HG03439 (cell line): ENCODE measurements at regions not wholly inside any gene's neighbourhood (a gene's known extent, or its start where the extent isn't known, plus 50 kb on each side); places are given as distances from the start of the nearest gene placed in this dataset.

Experiments used
- ATAC-seq: cut with Tn5 transposase; IDR thresholded peaks from one replicate; pipeline ENCODE4 v1.9.1; 2021; ENCODE audit warnings: mild to moderate bottlenecking, moderate library complexity; ENCODE audit not compliant: unreplicated experiment

GRCh38 chr10:3551761-3552160, 233.2 kb downstream of the KLF6 start:
- ATAC-seq, result no peak

DNA sequence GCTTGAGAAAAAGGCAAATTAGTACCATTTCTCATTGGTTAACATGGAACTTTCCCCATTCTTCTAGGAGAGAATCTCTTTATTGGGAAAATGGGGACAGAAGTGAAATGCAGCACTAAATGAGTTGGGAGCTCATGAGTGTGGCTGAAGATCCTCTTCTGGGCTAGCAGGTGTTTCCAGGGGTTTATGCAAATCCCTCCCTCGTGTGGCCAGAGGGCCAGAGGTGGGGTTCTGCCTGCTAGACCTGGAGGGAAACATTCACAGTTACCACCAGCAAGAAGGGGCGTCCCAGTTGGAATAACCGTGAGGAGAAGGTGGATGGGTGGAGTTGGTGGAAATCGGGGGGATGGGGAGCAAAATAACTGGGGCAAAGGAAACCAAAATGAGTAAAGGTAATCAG, 235.9 kb downstream of the KLF6 start:
- no peak for ATAC-seq

DNA sequence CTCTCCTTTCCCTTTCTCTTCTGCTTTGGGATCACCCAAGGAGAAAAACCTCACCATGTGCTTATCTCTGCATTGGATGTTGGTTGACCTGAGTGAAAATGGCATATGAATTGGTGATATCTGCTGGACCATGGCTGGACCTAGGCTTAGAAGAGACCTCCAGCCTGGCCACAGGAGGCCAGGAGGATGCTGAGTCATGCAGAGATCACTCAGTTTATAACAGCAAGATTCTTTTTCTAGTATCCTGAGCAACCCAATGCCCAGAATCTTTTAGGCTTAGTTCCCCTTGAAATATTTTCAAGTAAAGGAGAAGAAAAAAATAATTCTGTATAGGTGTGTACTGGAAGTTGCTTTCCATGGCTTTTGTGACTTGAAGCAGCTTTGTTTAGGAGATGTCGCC, 236.3 kb downstream of the KLF6 start:
- no peak for ATAC-seq

GRCh38 chr10:3548076-3548475, 236.9 kb downstream of the KLF6 start:
- ATAC-seq, result no peak

- no peak for ATAC-seq
These were observed 240.4 kb downstream of the KLF6 start for GRCh38 chr10:3544561-3544960.

- ATAC-seq, result no peak
These were observed 242.8 kb downstream of the KLF6 start for GRCh38 chr10:3542185-3542611.

- no peak for ATAC-seq
These were observed 245.2 kb downstream of the KLF6 start for GRCh38 chr10:3539696-3540383.

DNA sequence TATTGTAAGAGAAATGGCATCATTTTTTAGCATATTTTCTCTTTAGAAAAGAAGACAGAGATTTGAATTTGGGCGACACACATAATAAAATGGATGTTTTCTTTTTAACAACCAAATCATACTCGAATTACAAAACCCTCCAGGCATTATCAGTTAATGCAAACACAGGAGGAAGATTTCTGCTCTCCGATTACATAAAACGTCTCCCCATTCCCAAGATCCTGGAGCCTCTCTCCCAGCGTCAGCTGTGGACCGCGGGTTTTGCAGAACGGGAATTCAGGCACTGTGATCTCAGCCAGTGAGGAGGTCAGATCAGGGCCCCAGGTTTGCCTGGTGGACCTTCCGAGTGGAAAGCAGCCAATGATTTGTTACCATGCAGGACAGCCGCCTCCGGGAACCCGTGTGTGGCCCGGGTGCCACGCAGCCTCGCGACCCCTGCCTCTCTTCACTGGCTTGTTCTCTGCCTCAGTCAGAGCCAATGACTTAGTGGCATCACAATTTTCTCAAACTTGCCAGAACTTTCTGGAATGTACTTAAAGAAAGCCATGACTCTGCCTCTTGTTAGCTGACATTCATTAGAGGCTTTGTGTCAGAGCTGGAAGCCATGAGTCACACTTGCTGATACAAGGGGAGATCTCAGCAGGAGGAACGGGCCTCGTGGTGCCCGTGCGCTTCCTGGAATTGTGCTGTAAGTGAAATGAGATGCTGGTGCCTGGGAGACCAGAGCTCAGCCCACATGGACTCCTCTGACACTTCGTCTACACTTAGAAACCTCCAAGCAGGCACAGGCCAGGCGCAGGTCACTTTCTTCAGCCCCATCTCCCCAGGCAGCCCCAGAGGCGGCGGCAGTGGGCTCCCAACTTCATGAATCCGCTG, 246.1 kb downstream of the KLF6 start:
- ATAC-seq, result no peak

DNA sequence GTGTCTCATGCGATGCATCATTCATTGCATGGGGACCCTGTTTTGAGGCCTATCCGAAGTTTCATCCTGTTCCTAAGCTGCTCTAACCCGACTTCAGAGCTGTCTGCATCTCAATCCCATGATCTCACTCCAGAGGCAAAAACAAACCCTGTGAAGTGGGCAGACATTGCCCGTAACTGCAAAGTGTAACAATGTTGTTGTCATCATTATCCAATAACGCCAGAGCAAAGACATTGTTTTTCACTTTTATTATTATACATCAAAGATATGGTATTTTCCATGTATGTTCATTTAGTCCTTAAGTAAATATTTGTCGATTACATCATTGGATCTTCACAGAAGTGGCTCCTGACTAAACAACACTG, 246.7 kb downstream of the KLF6 start:
- no peak for ATAC-seq

- ATAC-seq, result no peak
These were observed 247.5 kb downstream of the KLF6 start for GRCh38 chr10:3537518-3537917.

DNA sequence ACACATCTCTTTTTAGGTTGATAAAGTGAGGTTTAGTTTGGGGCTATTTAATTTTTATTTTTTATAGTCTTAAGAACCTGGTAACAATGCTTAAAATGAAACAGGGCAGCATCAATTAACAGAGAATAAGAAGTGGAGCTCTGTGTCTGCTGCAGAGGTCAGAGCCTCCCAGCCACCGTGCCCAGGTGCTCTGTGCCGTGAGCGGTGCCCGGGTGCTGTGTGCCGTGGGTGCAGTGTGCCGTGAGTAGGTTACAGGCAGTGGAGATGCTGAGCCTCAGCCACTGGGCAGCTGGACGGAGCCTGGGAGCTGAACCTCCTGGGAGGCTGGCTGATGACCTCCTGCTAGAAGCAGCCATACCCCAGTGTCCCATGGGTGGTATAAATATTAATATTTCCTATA, 250.0 kb downstream of the KLF6 start:
- ATAC-seq, result no peak

- no peak for ATAC-seq
These were observed 250.6 kb downstream of the KLF6 start for GRCh38 chr10:3534433-3534832.

DNA sequence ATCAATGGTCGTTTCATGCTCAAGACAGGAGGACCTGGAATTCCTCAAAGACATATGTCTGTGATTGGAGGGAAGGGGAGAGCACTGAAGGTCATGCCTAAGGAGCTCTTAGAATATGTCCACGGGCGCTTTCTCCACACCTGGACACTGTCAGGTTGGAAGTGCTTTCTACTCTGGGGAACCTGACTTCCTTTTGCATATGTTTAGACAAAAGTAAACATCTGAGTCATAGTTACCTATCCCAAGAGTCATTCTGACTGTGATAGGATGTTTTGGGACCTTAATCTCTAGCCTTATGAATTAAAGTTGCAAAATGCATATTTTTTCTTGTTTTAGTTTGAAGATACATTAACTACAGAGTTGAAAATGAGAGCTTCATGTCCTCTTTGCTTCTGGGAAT, 251.7 kb downstream of the KLF6 start:
- ATAC-seq, result no peak

DNA sequence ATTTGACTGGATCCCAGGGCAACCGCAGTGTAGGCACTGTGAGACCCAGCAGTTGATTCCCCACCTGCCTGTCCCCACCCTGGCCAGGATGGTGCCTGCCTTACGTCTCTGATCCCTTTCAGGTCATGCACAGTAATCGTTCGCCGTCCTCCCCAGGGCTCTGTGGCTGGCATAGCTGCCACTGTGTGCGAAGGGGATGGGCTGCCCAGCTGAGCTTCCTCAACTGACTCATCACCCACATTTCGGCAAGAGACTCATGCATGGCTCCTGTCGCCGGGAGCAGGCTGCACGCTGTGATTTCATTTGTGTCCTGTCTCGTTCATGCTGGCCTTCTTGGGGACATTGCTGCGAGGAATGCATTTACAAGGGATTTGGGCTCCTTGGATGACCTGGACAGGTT, 252.4 kb downstream of the KLF6 start:
- ATAC-seq, result no peak

- ATAC-seq, result no peak
These were observed 253.3 kb downstream of the KLF6 start for GRCh38 chr10:3531670-3532069.

DNA sequence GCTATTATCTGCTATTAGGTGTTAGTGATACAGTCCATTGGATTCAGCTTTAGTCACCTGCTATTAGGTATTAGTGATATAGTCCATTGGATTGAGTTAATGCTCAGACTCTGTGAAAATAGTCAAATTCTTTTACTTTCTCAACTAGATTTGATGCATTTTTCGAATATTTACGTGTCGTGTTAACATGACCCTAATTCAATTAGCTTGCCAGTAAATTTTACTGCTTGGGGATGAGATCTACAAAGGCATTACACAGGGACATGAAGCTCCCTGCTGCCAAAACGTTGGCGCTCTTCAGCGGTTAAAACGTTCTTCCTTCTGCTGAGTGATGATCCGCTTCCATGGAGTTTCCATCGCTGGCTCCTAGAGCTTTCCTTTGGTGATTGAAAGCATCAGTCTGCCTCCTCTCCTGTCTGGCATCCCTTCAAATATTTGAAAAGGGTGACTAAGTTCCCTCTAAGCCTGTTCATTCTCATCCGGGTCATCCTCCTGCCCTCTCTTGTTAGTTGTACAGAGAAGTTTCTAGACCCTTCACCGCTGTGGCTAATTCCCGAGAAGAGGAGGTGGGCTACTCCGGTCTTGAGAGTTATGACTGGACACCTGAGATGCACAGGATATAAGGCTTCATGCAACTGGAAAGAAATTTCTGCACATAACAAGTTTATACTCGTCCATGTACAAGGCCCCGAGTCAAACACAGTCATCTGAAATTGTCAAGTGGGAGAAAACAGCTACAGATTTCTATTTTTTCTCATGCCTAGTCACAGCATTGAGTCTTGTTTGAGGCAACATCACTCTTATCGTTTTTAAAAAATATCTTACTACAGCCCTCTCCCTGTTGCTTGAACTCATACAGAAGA, 254.0 kb downstream of the KLF6 start:
- ATAC-seq, result no peak

- no peak for ATAC-seq
These were observed 254.7 kb downstream of the KLF6 start for GRCh38 chr10:3530346-3530745.

- no peak for ATAC-seq
These were observed 255.3 kb downstream of the KLF6 start for GRCh38 chr10:3529691-3530090.

DNA sequence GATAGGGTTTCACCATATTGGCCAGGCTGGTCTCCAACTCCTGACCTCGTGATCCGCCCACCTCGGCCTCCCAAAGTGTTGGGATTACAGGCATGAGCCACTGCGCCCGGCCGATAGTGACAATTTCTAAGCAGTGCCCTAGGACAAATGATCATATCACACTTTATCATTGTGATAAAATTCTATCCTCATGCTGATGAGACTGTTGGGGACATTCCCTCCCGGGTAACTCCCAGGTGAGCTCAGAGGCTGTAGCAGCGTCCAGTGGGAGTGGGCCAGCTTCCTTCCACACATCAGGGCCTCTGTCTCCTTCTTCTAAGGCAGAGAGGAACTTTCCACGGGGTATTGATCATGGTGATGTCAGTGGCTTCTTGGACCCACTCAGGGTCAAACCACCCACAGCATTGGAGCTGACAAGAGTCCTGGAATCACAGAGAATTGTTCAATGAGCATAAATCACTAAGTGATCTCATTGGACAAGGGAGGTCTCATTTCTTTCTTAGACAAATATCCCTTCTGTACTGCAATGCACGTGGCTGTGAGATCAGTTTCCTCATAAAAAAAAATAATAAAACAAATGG, 256.1 kb downstream of the KLF6 start:
- no peak for ATAC-seq

DNA sequence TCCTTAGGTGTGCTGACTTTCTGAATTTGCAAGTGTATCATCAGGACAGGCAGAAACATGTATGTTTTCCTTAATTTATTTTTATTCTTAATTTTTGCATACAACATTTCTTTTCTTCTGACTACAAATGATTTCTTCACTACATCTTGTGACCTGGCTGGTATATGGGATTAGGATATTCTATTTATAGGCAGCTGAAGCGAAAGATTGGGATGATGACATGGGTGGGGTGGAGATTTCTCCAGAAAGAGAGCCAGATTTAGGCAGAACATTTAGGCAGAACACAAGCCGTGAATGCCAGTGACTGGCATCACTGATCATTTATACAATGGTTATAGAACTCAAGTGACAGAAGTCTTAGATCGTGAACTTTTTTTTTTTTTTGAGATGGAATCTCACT, 256.7 kb downstream of the KLF6 start:
- no peak for ATAC-seq

DNA sequence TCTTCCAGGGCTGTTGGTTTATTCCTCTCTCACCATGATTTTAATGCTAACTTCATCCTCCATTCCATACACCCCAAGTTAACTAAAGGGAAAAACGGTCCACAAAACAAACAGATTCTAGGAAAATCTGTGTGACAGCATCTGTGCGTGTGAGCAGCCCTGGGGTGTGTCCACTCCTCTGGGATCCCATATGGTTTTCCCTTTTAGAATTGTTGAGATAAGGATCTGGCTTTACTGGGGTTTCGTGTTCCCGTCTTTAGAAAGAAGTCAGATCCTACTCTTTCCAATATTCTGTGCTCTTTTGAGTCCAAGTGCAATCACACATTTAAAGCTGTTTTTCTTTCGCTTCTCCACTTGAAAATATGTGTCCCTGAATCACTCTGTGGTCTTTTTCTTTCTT, 257.1 kb downstream of the KLF6 start:
- no peak for ATAC-seq
